GM21360 (cell line): ENCODE measurements at regions not wholly inside any gene's neighbourhood (a gene's known extent, or its start where the extent isn't known, plus 50 kb on each side); places are given as distances from the start of the nearest gene placed in this dataset.
"Not testable (repeated sequence)": the region's sequence is repeated elsewhere in the genome, so short reads cannot be mapped to it uniquely, and the experiment has no call there.

Experiments
- ATAC-seq: cut with Tn5 transposase; IDR thresholded peaks from one replicate; pipeline ENCODE4 v1.9.1; 2021; ENCODE audit warnings: mild to moderate bottlenecking, moderate library complexity; ENCODE audit not compliant: unreplicated experiment

GRCh38 chr6:19210849-19211590 is 626.1 kb upstream of the ID4 start:
- ATAC-seq: no peak

DNA sequence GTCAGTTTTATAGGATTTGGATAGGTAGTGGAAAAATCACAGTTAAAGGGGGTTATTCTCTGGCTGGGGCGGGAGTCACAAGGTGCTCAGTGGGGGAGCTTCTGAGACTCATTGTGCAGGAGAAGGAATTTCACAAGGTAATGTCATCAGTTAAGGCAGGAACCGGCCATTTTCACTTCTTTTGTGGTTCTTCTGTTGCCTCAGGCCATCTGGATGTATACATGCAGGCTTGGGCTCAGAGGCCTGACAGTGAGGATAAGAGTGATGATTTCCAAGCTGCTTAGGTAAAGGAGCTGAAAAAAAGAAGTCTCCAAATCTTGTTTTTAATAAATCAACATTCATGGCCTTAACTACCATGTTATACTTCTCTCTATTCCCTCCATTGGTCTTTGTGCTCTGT is 622.9 kb upstream of the ID4 start:
- no peak for ATAC-seq

DNA sequence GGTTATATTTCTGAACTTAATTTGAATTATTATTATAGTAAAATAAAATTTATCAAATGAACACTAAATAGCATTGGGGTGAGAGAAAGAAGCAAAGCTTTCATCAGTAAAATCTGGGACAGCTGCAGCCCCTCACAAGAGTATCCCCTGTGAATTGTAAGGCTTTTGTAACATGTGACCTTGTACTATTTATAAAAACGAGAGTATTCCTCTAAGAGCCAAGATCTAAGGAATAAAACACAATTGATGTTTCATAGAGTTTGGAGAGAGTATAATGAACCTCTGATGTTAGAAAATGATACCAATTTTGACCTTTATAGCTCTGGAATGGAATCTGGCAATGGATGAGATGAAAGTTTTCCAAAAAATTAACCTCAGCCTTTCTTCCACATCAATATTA is 617.2 kb upstream of the ID4 start:
- no peak for ATAC-seq

DNA sequence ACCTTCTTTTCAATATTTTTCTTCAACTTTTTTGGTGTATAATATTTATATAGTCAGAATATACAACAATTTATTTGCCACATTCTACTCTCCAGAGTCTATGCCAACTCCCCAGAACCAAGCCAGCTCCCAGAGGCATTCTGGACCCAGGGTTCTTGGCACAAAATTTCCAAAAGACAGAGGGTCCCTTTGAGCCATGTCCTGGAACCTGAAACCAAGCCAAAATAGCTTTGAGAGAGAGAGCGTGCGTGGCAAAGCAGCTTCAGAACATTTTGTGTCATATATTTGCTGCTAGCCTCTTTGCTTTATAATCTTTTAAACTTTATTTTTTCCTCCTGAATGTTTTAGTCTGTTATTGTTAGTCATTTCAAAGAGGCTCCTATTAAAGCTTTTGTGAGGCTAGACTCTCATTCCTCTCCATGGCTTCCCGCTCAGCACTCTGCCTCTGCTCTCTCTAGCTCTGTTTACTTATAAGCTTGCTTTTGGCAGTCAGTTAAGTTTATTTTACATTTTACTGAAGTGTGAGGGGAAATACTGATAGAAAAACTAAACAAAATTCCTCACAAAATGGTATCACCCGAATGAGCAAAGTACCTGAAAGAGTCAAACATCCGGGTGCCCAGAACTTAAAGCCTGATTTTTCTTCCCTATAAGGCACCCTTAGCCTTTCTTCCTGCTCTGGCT is 605.1 kb upstream of the ID4 start:
- ATAC-seq: no peak

DNA sequence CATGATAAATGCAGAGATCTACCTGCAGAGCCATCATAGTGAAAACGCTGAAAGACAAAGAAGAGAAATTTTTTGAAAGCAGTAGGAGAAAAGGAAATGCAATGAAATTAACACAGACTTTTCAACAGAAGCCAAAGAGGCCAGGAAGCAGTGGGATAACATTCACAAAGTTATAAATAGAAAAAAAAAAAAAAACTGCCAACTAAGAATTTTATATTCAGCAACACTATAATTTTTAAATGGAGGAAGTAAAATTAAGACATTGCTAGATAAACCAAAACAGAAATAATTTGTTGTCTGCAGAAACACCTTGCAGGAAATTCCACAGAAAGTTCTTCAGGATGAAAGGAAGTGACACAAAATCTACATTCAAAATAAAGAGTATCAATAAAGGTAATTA is 591.5 kb upstream of the ID4 start:
- ATAC-seq: no peak

GRCh38 chr6:19247181-19247580 is 590.0 kb upstream of the ID4 start:
- ATAC-seq: not testable (repeated sequence)

GRCh38 chr6:19256123-19256522 is 581.0 kb upstream of the ID4 start:
- not testable (repeated sequence) for ATAC-seq

DNA sequence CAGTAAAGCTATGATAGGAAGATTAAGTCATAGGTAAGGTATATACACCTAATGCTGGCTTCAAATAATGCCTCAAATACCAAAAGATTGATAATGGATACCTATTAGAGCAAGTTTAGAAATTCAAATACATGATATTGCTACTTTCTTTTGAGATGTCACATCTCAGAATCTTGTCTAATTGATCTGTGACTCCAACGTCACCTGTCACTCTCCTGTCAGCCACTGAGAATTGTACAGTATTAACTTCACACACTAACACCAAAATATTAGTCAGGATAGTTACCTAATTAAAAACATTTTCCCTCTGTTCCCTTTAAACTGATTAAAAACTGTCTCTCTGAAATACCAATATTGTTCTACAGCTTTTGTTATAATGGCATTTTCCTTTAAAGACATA is 575.5 kb upstream of the ID4 start:
- no peak for ATAC-seq

GRCh38 chr6:19268117-19268516 is 569.1 kb upstream of the ID4 start:
- ATAC-seq: no peak

DNA sequence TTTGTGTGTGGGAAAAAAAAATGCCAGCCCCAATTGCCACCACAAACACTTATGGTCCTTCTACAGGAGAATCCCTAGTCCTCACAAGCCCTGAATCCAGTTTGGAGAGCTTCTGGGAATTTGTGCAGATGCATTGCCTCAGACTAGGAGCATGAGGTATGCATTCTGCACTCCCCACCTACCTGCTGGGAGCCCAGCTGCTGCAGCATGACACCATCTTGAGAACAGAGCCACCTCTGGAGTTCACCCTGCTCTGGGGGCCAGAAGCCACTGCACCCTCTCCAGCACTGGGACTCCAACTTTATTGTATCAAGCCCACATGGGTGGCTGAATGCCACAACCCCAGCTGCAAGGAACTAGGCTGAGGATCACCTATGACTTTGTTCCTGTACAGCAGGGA is 568.5 kb upstream of the ID4 start:
- no peak for ATAC-seq

- ATAC-seq: no peak
These were observed 567.8 kb upstream of the ID4 start for GRCh38 chr6:19269341-19269898.

GRCh38 chr6:19270616-19271015 is 566.6 kb upstream of the ID4 start:
- ATAC-seq: no peak

- no peak for ATAC-seq
These were observed 557.9 kb upstream of the ID4 start for GRCh38 chr6:19279273-19279684.

DNA sequence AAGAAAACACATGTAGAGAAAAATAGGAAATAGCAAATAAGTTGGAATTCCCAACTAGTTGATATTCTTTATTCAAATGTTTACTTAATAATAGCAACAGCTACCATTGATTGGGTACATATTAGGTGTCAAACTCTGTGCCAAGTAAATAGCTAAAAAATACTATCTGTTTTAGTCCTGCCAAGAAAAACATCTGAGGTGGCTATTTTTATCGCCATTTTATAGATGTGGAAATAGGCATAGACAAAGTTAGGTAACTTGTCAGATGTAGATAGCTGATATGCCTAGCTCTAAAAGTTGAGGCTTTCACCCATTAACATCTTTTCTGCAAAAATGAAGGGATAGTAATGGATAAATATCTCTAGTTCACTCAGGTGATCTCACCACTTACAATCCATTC is 549.2 kb upstream of the ID4 start:
- ATAC-seq: no peak

DNA sequence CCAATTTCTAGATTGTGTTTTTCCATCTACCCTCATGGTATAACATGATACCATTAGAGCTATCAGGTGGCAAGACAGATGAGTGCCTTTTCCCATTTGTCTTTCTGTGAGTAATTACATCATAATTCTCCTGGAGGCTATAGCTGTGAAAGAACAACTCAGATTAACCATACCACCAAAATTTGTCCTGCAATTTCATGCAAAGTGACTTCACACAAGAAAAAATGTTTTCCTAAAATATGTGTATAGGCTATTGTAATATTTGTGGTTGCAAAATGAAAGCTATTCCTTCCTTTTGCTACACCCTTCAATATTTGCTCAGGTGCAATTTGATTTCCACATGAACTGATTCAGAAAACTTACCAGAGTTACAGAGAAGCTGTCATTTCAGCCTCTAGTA is 547.7 kb upstream of the ID4 start:
- no peak for ATAC-seq

DNA sequence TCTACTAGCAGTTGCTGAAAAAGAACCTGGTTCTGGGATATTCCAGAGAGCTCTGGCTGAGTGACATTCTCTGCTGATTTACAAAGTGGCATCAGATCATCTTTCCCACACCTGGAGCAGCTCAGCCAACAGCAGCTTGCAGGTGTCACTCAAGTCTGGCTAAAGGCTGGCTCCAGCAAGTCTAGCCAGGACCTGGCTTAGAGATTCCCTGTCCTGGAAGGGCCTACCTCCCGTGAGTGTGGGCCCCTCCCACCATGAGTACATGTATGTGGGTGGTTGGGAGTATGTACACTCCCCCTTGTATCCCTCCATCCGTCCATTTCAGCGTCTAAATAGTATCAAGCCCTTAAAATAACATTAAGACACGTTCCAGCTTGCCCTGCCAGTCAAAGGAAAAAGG is 539.3 kb upstream of the ID4 start:
- ATAC-seq: no peak

- ATAC-seq: no peak
These were observed 538.7 kb upstream of the ID4 start for GRCh38 chr6:19298421-19298820.

DNA sequence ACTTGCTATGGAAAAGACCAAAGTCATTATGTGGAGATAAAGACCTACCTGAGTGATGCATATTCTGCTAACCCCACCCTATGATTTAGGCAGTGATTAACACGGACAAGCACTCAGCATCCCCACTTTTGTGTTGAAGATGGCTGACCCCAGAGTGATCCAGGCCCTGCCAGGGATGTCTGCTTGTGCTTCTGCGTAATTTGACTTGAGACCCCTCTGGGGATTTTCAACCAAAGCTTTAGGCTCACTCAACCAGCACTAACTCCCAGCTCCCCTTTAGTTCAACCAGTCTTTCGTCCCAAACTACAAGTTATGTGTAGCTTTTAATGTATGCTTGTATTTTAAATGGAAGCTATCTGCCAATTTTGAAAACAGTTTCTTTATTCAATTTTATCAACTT is 538.0 kb upstream of the ID4 start:
- ATAC-seq: no peak

DNA sequence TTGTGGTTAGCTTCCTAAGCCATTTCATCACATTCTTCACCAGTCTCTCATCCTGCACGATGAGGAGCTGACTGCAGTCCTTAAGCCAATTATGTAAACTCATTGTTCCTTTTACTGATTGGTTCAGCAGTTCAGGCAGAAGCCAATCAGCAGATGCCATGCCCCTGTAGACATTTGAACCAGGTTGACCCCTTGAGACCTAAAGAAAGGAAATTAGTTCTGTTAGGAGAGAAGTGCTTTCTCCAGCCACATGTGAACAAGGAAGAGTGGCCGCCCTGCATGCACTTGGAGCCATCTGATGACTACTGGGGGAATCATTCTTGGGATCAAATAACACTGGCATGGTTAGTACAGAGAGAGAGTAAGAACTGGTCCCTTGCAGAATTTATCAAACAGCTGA is 535.2 kb upstream of the ID4 start:
- ATAC-seq: no peak

DNA sequence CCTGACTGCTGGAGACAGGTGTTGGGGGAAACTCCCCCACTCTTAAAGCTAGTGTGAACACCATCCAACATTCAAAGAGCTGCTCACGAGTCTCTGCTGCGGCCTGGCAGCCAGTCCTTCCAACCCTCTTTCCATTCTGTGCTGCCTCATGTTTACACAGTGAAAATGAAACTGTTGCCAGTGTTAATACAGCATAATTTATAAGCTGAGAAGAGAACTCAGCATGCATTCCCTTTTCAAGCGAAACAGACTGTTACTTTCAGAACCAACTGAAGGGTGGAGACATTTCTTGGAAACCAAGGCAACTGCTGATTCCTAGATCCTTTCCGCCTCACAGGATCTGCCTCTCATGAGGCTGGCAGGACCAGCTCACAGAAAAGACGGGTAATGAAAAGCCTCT is 533.8 kb upstream of the ID4 start:
- no peak for ATAC-seq

DNA sequence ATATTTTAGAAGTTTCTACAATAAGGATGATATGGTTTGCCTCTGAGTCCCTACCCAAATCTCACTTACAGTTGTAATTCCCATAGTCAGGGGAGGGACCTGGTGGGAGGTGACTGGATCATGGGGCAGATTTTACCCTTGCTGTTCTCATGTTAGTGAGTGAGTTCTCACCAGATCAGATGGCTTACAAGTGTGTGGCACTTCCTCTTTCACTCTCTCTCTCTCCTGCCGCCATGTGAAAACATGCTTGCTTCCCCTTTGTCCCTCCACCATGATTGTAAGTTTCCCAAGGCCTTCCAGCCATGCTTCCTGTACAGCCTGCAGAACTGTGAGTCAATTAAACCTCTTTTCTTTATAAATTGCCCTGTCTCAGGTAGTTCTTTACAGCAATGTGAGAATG is 527.5 kb upstream of the ID4 start:
- no peak for ATAC-seq

- no peak for ATAC-seq
These were observed 525.4 kb upstream of the ID4 start for GRCh38 chr6:19311786-19312185.
